GM23248 (cell line): ENCODE measurements at regions not wholly inside any gene's neighbourhood (a gene's known extent, or its start where the extent isn't known, plus 50 kb on each side); places are given as distances from the start of the nearest gene placed in this dataset.

Source experiments
- EZH2 ChIP-seq: fragments of 200-600 bp; sonication (generic); IDR thresholded peaks from 2 replicates; pipeline ENCODE4 v1.6.1; 2018; ENCODE audit warnings: antibody characterized with exemption, mild to moderate bottlenecking; ENCODE audit not compliant: insufficient read depth, poor library complexity, severe bottlenecking
- EZH2phosphoT487 ChIP-seq: fragments of 200-600 bp; sonication (generic); IDR thresholded peaks from 2 replicates; pipeline ENCODE4 v1.6.1; 2018; ENCODE audit warnings: antibody characterized with exemption, moderate library complexity, mild to moderate bottlenecking, low read depth; ENCODE audit not compliant: insufficient read depth

- TF ChIP-seq EZH2phosphoT487, result no peak
- no peak for TF ChIP-seq EZH2
These were observed 415.5 kb upstream of the ARPP21 start for GRCh38 chr3:35223632-35224394.
